HG03520 (cell line): ENCODE measurements at regions not wholly inside any gene's neighbourhood (a gene's known extent, or its start where the extent isn't known, plus 50 kb on each side); places are given as distances from the start of the nearest gene placed in this dataset.
"Not testable (repeated sequence)": the region's sequence is repeated elsewhere in the genome, so short reads cannot be mapped to it uniquely, and the experiment has no call there.

ENCODE experiments used
- ATAC-seq: cut with Tn5 transposase; IDR thresholded peaks from one replicate; pipeline ENCODE4 v1.9.1; 2021; ENCODE audit warnings: mild to moderate bottlenecking, moderate library complexity; ENCODE audit not compliant: unreplicated experiment

DNA sequence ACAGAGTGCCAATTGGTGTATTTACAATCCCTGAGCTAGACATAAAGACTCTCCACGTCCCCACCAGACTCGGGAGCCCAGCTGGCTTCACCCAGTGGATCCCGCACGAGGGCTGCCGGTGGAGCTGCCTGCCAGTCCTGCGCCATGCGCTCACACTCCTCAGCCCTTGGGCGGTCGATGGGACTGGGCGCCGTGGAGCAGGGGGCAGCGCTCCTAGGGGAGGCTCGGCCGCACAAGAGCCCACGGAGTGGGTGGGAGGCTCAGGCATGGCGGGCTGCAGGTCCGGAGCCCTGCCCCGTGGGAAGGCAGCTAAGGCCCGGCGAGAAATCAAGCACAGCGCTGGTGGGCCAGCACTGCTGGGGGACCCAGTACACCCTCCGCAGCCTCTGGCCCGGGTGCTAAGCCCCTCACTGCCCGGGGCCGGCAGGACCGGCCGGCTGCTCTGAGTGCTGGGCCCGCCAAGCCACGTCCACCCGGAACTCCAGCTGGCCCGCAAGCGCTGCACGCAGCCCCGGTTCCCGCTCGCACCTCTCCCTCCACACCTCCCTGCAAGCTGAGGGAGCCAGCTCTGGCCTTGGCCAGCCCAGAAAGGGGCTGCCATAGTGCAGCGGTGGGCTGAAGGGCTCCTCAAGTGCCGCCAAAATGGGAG lies 759.4 kb downstream of the BRINP3 start:
- not testable (repeated sequence) for ATAC-seq

- no peak for ATAC-seq
These were observed 750.9 kb downstream of the BRINP3 start for GRCh38 chr1:189726806-189727205.

DNA sequence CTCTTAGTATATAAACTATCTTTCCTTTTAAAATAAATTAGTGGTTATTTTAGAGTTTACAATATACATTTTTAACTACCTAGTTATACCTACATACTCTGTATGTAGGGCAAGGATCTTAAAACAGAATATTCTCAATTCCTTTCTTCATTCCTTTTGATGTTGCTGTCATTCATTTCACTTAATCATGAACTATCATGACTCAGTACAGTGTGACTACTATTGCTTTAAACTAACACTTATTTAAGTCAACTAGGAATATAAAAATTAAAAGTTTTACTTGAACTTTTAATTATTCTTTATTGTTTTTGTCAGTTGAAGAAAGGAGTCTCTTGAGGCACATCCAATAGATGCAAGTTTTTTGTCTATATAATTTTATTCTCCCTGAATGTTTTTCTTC lies 726.4 kb downstream of the BRINP3 start:
- ATAC-seq = no peak

DNA sequence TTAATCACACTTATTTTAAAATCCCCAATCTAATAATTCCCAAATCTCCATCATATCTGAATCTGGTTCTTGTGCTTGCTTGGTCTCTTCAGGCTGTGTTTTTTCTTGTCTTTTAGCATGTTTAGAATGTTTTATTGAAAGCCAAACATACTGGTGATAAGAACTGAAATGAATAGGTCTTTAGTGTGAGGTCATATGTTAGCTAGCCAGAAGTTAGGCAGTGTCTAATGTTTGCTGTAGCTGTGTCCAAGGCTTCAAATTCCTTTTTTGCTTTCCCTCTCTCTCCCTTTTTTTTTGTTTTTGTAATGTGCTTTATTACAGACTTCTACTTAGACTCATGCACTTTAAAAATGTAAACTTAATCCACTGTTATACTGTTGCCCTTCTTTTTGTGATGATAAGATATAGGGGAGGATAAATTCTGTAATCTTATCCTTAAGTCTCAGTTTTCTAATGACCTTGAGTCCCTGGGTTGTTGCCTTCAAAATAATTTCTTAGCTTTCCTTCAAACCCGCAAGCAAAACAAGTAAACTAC lies 725.1 kb downstream of the BRINP3 start:
- ATAC-seq = no peak

- ATAC-seq = not testable (repeated sequence)
These were observed 722.6 kb downstream of the BRINP3 start for GRCh38 chr1:189755100-189755499.

- ATAC-seq = no peak
These were observed 713.0 kb downstream of the BRINP3 start for GRCh38 chr1:189764391-189765320.

DNA sequence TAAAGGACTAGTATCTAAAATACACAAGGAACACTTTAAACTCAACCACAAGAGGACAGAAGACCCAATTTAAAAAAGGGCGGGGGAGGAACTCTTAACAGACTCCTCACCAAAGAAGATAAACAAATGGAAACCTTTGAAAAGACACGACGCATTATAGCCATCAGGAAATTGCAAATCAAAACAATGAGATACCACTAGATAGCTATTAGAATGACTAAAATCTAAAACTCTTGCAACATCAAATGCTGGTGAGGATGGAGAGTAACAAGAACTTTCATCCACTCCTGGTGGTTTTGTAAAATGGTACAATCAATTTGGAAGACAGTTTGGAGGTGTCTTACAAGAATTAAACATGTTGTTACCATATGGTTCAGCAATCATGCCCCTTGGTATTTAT lies 708.2 kb downstream of the BRINP3 start:
- ATAC-seq = no peak

DNA sequence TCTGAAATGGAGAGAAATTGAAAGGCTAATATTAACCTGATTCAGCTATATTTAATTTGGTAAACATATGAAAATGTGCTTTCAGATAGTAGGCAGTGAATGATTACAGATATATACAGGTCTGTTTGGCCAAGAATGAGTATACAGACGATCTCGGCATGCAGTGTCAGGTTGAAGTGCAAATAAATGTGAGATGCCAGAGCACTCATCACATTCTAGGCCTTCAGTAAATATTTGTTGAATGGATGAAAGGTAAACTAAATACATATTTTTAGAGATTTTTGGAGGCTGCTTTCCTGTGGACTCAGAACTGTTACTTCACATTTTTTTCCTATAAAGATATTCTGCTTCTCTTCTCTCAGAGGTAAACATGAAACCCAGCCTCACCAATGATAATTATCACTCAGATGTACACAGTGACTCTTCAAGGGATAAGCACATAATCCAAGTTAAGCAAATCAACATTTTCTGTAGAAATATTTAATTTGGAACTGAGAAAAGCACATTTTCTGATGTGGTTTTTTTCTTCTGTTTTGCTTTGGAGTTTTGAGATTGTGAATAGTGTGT lies 702.9 kb downstream of the BRINP3 start:
- ATAC-seq = no peak

DNA sequence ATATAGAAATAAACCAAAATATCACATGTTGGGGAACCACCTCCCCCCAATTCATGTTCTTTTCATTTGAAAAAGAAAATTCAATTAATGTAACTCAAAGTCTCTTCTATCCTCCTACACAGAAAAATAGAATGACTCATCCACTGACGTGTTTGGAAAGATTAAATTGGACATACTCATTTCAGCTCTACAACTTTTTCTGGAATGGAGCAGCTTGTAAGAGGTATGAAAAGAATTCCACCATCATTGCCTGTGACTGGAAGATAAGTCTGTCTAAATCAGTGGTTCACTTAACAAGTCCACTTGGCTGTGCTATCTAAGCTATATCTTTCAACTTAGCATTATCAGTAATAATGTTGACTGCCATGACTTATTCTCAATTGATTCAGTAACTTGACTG lies 702.3 kb downstream of the BRINP3 start:
- ATAC-seq = no peak

DNA sequence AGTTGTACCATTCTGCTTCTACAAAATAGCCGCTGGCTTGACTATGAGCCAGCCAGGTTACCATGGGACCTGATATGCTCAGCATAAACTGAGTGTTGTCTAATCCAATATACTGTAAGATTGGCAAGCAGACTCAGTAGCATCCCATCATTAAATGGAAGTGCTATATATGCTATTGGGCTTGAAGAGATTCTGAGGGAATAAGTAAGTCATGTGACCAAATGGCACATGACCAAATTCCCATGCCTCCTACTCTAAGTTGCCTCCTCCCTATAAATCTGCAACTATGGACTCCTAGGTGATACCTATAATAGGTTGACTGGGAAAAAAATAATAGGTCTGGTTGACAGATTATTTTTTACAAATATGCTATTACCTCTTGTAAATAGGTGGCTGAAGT lies 698.6 kb downstream of the BRINP3 start:
- no peak for ATAC-seq

GRCh38 chr1:189782295-189782694 lies 695.4 kb downstream of the BRINP3 start:
- ATAC-seq = no peak

DNA sequence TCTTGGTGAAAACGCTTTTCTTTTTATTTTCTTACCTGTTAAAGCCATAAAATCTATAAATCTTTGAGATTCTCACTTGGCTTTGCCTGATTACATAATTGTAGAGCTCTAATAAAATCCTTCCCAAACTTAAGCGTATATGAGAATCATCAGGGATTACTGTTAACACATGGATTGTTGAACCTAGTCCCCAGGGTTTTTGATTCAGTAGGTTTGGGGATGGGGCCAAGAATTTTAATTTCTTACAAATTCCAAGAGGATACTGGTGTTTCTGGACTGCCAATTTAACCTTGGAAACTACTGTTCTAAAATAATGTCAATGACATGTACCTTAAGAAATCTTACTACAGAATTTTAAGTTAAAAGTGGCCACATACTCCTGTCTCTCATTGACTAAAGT lies 694.2 kb downstream of the BRINP3 start:
- no peak for ATAC-seq

DNA sequence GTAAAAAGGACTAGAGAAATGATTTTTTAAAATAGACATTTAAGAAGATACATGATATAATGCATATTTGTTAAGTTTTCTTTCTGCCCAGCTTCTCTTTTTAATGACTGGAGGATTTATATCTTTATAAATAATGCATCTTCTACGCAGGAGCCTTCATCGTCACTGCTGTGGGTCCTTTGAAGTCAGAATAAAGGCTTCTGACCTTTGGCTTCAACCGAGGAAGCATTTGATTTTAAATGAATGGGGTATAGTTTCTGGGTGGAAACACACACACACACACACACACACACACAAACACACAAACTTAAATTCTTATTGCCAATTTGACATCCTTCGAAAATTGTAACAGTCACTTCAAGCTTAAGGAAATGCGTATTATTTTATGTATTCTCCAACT lies 690.9 kb downstream of the BRINP3 start:
- no peak for ATAC-seq

DNA sequence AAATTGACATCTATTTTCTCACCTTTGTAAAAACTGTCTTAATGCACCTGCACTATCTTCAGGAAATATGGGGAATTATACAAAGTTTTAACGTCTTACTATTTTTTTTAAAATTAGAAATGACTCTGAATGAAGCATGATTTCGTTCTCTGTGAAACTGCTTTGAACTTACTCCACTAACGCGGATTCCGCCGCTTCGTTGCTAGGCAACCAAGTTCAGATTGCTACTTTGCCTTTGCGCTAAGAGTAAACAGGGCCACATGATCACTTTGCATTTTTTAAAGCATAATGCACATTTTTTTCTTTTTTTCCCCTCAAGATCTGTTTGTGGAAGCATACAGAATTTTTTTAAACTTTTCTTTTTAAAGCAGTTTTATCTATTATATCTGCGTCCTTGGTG lies 690.5 kb downstream of the BRINP3 start:
- ATAC-seq = no peak

- no peak for ATAC-seq
These were observed 687.3 kb downstream of the BRINP3 start for GRCh38 chr1:189790335-189790734.

DNA sequence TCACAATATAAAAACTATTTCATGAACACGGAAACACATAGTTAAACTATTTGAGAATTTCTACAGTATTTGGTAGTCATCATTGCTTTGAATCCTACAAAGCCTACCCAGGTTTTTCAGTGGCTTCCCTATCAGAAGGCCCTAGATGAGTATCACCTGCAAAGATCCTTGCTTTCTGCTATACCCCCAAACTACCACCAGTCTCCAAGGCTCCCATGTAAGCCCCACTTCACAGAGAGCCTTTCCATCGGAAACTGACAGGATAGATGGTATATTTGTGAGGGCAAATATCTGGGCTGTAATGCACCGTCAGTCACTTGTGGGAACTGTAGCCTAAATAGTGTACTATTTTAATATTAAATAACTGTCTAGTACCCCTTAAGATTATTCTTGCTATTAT lies 674.3 kb downstream of the BRINP3 start:
- no peak for ATAC-seq

DNA sequence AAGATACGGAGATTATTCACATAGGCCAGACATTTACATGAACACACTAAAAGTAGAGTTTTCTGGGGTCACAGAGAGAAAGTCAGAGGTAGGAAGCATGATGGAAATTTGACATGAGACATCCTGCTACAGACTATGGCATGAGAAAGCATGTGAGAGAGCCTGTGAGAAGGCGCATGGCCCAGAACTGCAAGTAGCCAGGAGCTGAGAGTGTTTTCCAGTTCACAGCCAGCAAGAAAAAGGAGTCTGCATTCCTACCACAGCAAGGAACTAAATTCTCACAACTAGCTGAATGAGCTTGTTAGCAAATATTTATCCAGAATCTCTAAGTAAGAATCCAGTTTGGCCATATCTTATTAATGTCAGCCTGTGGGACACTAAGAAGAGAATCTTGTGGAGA lies 673.3 kb downstream of the BRINP3 start:
- ATAC-seq = no peak

- no peak for ATAC-seq
These were observed 671.9 kb downstream of the BRINP3 start for GRCh38 chr1:189805735-189806134.

GRCh38 chr1:189810639-189811038 lies 667.0 kb downstream of the BRINP3 start:
- ATAC-seq = not testable (repeated sequence)

DNA sequence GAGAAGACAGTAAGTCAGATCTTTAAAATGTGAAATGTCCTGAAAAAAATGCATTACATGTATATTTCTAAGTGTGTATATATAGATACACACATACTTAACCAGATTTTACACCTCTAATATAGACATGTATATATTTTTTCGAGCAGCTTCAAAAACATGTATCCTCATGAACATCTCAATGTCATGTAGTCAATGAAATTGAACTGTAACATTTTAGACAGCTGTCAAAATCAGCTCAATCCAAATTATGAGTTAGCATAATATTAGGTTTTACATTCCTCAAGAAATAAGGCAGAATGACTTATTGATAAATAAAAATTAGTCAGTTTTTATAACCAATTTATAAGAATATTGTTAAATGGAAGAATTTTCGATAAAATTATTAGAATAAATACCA lies 665.7 kb downstream of the BRINP3 start:
- ATAC-seq = no peak

DNA sequence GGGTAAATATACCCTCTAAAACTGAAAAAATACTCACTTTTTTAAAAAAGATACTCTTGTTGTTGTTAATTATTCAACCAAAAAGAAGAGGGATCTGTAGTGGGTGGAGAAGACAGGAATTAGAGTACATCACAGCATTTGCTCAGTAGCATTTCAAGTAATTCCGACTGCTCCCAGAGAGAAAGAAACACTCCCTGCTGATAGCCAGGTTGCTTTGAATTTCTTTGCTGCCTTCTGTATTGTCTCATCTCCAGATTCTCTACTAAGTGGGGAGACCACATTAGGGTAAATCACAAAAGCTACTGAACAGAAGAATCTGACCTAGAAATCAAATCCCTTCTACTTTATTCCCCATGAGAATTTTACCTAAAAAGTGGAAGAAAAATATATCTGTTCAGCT lies 661.1 kb downstream of the BRINP3 start:
- no peak for ATAC-seq

GRCh38 chr1:189819751-189820150 lies 657.9 kb downstream of the BRINP3 start:
- ATAC-seq = no peak
